Activated B cell treated with CpG ODN at 0.5 μM for 24 hours (primary cell): ENCODE measurements at regions not wholly inside any gene's neighbourhood (a gene's known extent, or its start where the extent isn't known, plus 50 kb on each side); places are given as distances from the start of the nearest gene placed in this dataset.

Experiments
- ATAC-seq: fragments of 200-7000 bp; cut with Tn5 transposase; one replicate; pipeline ENCODE4 v1.10.0; 2021; ENCODE audit warnings: low read depth, mild to moderate bottlenecking, moderate library complexity
- CTCF ChIA-PET: fragments of 350-600 bp; sonication (Branson Sonifier 250); formaldehyde crosslinking; loops from one replicate; lab custom pipeline; 2021; ENCODE audit warnings: antibody characterized with exemption; lab: Charles Lee
- POLR2A ChIA-PET: fragments of 350-600 bp; sonication (Branson Sonifier 250); formaldehyde crosslinking; loops from one replicate; lab custom pipeline; 2021; ENCODE audit warnings: antibody characterized with exemption; lab: Charles Lee
- DNase-seq: peaks from one replicate; pipeline ENCODE4 v3.0.0; 2022
- H3K27ac Mint-ChIP-seq: one replicate; pipeline ENCODE4 v1.8.0; 2020; ENCODE audit warnings: mixed read lengths
- H3K27me3 Mint-ChIP-seq: one replicate; pipeline ENCODE4 v1.8.0; 2021; ENCODE audit warnings: mixed read lengths
- H3K36me3 Mint-ChIP-seq: one replicate; pipeline ENCODE4 v1.8.0; 2021; ENCODE audit warnings: low read depth, mixed read lengths
- H3K4me1 Mint-ChIP-seq: one replicate; pipeline ENCODE4 v1.8.0; 2021; ENCODE audit warnings: mixed read lengths
- H3K4me3 Mint-ChIP-seq: one replicate; pipeline ENCODE4 v1.8.0; 2020; ENCODE audit warnings: mild to moderate bottlenecking, mixed read lengths
- H3K9me3 Mint-ChIP-seq: one replicate; pipeline ENCODE4 v1.8.0; 2020; ENCODE audit warnings: mixed read lengths
- intact Hi-C: fragments of 100-400 bp; cut with micrococcal nuclease; formaldehyde crosslinking; loops from one replicate; pipeline ENCODE4 v1.15.1; 2024
- TF ChIP-seq, protein P1 (sequence below): fragments of 200-600 bp; IDR thresholded peaks from one replicate; pipeline ENCODE4 v1.8.0; 2022; ENCODE audit warnings: antibody characterized with exemption, mild to moderate bottlenecking

DNA sequence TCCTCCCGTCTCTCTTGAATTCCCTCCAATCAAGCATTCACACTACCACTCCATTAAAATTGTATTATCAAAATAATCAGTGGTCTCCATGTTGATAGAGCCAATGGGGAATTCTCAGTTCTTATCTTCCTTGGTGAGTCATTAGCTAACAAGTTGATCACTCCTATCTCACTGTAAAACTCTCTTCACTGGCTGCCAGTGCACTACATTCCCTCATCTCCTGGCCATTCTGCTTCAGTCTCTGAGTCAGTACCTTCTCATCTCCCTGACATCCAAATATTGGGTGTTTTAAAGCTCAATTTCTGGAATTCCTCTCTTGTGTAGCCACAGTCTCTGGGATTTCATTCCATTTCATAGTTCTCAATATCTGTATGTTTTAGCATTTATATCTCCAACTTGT, 175.2 kb downstream of the ALDH1A2 start:
- Mint-ChIP-seq H3K27me3 (peaks cover 12% of the 10 kb centered on the region), H3K4me3 (no peak overlapping the region), H3K9me3 (peaks cover 3% of the 10 kb centered on the region), H3K36me3 (no peaks in the 10 kb centered on the region), H3K27ac (no peak overlapping the region), H3K4me1 (no peaks in the 10 kb centered on the region)
- TF ChIP-seq, protein P1, sequence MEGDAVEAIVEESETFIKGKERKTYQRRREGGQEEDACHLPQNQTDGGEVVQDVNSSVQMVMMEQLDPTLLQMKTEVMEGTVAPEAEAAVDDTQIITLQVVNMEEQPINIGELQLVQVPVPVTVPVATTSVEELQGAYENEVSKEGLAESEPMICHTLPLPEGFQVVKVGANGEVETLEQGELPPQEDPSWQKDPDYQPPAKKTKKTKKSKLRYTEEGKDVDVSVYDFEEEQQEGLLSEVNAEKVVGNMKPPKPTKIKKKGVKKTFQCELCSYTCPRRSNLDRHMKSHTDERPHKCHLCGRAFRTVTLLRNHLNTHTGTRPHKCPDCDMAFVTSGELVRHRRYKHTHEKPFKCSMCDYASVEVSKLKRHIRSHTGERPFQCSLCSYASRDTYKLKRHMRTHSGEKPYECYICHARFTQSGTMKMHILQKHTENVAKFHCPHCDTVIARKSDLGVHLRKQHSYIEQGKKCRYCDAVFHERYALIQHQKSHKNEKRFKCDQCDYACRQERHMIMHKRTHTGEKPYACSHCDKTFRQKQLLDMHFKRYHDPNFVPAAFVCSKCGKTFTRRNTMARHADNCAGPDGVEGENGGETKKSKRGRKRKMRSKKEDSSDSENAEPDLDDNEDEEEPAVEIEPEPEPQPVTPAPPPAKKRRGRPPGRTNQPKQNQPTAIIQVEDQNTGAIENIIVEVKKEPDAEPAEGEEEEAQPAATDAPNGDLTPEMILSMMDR = no peak
- DNase-seq = no peak
- intact Hi-C loops = no loop called here
- ChIA-PET POLR2A (no interaction called here), CTCF (no interaction called here)
- no peak for ATAC-seq

DNA sequence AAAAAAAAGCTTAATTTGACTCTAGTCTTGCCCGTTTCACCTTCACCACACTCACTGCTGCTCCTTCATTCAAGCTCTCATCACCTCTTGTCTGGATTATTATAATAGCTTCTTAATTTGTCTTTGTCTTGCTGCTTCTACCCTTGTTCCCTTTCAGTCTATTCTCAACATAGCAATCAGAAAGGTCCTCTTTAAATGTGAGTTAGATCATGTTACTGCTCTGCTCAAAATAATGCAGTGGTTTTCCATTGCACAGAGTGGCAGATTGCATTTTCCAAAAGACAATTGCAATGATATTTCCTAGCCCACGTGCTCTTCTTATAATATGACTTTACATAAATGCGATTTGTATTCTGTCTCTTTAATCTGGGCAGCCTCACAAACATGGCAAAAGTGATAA, 174.6 kb downstream of the ALDH1A2 start:
- intact Hi-C loops = no loop called here

DNA sequence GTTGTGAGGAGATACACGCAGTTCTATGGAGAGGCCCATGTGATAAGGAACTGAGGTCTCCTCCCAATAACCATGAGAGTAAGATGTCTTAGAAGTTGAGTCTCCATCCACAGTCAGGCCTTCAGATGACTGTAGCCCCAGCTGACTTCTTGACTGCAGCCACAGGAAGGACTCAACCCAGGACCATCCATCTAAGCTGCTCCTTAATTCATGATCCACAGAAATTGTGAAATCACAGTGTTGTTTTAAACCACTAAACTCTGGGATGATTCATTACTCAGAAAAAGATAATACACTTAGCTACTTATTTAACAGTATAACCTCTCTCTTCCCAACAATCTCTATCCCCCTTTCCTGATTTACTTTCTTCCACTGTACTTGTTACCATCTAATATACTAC, 173.3 kb downstream of the ALDH1A2 start:
- DNase-seq = no peak
- Mint-ChIP-seq H3K4me1 (no peaks in the 10 kb centered on the region), H3K4me3 (no peak overlapping the region), H3K9me3 (peaks cover 3% of the 10 kb centered on the region), H3K36me3 (no peaks in the 10 kb centered on the region), H3K27me3 (peaks cover 6% of the 10 kb centered on the region), H3K27ac (no peak overlapping the region)
- TF ChIP-seq, protein P1 = no peak
- ChIA-PET POLR2A (no interaction called here), CTCF (no interaction called here)
- no peak for ATAC-seq
- intact Hi-C loops = no loop called here

More for the DNA sequence above, 174.6 kb downstream of the ALDH1A2 start:
- H3K36me3 Mint-ChIP-seq = no peaks in the 10 kb centered on the region
- ChIA-PET POLR2A (no interaction called here), CTCF (no interaction called here)
- DNase-seq = no peak
- H3K27ac Mint-ChIP-seq = no peak overlapping the region
- peaks cover 7% of the 10 kb centered on the region for H3K27me3 Mint-ChIP-seq
- H3K4me1 Mint-ChIP-seq = no peaks in the 10 kb centered on the region
- TF ChIP-seq, protein P1 = no peak
- H3K4me3 Mint-ChIP-seq = no peak overlapping the region
- ATAC-seq = no peak
- peaks cover 3% of the 10 kb centered on the region for H3K9me3 Mint-ChIP-seq

DNA sequence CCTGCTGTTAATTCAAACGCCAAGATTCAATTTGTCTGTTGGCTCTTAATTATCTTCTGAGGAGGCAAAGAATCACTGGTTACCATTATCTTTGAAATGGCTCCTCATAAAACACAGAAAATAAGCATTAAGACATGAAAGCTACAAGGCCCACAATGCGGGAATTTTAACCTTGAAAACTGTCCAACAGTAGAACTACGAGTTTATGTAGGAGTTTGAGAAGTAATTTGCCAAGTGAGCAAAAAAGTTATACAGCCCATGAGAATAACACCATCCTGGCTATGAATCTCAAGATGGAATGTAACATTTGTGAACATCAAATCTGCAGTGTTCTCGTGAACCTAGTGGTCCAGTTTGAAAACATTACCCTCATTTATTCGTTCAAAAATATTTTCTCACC, 172.5 kb downstream of the ALDH1A2 start:
- H3K9me3 Mint-ChIP-seq = peaks cover 3% of the 10 kb centered on the region
- DNase-seq = no peak
- no peaks in the 10 kb centered on the region for H3K36me3 Mint-ChIP-seq
- TF ChIP-seq, protein P1 = no peak
- intact Hi-C loops = no loop called here
- no peak for ATAC-seq
- CTCF ChIA-PET = no interaction called here
- H3K27me3 Mint-ChIP-seq = peaks cover under 1% of the 10 kb centered on the region
- H3K27ac Mint-ChIP-seq = no peak overlapping the region
- no peak overlapping the region for H3K4me3 Mint-ChIP-seq
- POLR2A ChIA-PET = no interaction called here
- H3K4me1 Mint-ChIP-seq = no peaks in the 10 kb centered on the region

DNA sequence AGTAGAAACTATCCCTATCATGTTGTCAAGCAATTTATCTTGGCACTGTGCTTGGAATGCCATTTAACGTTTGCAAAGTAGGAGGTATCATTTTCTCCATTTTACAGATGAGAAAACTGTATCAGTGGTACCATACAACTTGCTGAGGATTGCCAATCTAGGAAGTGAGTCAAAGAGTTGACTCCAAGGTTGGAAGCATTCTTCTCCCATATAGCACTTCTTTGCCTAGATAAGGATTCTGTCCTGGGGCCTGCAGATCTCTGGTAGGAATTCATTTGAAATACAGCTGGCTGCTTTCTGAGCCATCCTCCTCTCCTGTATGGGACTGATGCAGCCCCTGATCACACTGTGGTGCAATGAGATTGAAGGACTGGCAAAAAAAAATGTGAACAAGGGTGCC, 170.2 kb downstream of the ALDH1A2 start:
- H3K9me3 Mint-ChIP-seq = peaks cover 3% of the 10 kb centered on the region
- H3K27ac Mint-ChIP-seq = no peak overlapping the region
- intact Hi-C loops = no loop called here
- no peaks in the 10 kb centered on the region for H3K4me1 Mint-ChIP-seq
- TF ChIP-seq, protein P1 = no peak
- no peaks in the 10 kb centered on the region for H3K27me3 Mint-ChIP-seq
- no peaks in the 10 kb centered on the region for H3K36me3 Mint-ChIP-seq
- CTCF ChIA-PET = no interaction called here
- no peak overlapping the region for H3K4me3 Mint-ChIP-seq
- DNase-seq (no peak), ATAC-seq (no peak)
- POLR2A ChIA-PET = no interaction called here
